Suprapubic skin (tissue), 4 donors: ENCODE measurements at regions not wholly inside any gene's neighbourhood (a gene's known extent, or its start where the extent isn't known, plus 50 kb on each side); places are given as distances from the start of the nearest gene placed in this dataset.

ENCODE experiments used
- DNase-seq, 2 donors: peaks; one replicate each; pipeline ENCODE4 v3.0.0-alpha.2; 2019; ENCODE audit warnings: low spot score in 2 of 2
- H3K27ac ChIP-seq: fragments of 200-600 bp; sonication (generic); one replicate; pipeline ENCODE4 v1.5.1; 2019
- H3K27me3 ChIP-seq: fragments of 200-600 bp; sonication (generic); one replicate; pipeline ENCODE4 v1.5.1; 2019
- H3K36me3 ChIP-seq: fragments of 200-600 bp; sonication (generic); one replicate; pipeline ENCODE4 v1.5.1; 2019
- H3K4me1 ChIP-seq: fragments of 200-600 bp; sonication (generic); one replicate; pipeline ENCODE4 v1.5.1; 2019
- H3K4me3 ChIP-seq: fragments of 200-600 bp; sonication (generic); one replicate; pipeline ENCODE4 v1.5.1; 2019; ENCODE audit warnings: mild to moderate bottlenecking
- H3K9me3 ChIP-seq: fragments of 200-600 bp; sonication (generic); one replicate; pipeline ENCODE4 v1.5.1; 2019
- EP300 ChIP-seq: sonication (generic); formaldehyde crosslinking; IDR thresholded peaks from one replicate; pipeline ENCODE4 v1.6.1; 2017; ENCODE audit warnings: antibody characterized with exemption
- POLR2A ChIP-seq, 2 donors: fragments of 450-650 bp; IDR thresholded peaks; one replicate each; pipeline ENCODE4 v1.6.1; 2017; ENCODE audit warnings: antibody characterized with exemption in 2 of 2, mild to moderate bottlenecking in 2 of 2, moderate library complexity in 2 of 2
- POLR2AphosphoS5 ChIP-seq, 3 donors: sonication (generic); formaldehyde crosslinking; IDR thresholded peaks; one replicate each; pipeline ENCODE4 v1.6.1; 2017; ENCODE audit warnings: antibody characterized with exemption in 3 of 3
- WGBS: methylation state at CpG from one replicate; pipeline ENCODE4 v1.1.5; 2018; 5-methylcytosine and 5-hydroxymethylcytosine counted together
- TF ChIP-seq, protein P1 (sequence below), 2 donors: fragments of 200-600 bp in 1 of 2; fragments of 450-650 bp in 1 of 2; sonication (generic) in 1 of 2; IDR thresholded peaks; one replicate each; pipeline ENCODE4 v1.5.1; 2016 to 2019; ENCODE audit warnings: antibody characterized with exemption in 2 of 2, mild to moderate bottlenecking in 1 of 2, moderate library complexity in 1 of 2

DNA sequence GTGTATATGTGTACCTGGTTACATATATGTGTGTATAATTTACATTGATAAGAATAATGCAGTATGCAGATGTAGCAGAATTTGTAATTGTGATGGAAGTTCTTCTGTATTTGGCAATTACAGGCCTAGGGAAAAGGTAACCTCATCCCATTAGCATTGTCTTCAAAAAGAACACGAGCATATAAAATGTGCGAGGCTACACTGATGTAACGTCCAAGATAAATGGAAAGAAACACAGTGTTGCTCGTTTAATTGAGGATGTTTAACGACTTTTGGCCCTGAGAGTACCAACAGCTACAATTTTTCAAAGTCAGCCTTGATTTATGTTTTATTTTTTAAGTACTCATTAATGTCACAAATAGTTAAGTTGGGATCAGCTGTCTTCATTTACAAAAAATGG lies 703.5 kb upstream of the RBFOX1 start:
- Histone ChIP-seq H3K4me1 (no peaks in the 10 kb centered on the region), H3K27me3 (no peaks in the 10 kb centered on the region), H3K27ac (no peak overlapping the region), H3K4me3 (no peak overlapping the region), H3K9me3 (no peaks in the 10 kb centered on the region), H3K36me3 (no peaks in the 10 kb centered on the region)
- no peak for DNase-seq
- TF ChIP-seq EP300: no peak
- no peak for TF ChIP-seq POLR2A (IDR thresholded peaks at IDR 0.05)
- TF ChIP-seq POLR2AphosphoS5 (IDR thresholded peaks at IDR 0.05): no peak
- TF ChIP-seq, protein P1, sequence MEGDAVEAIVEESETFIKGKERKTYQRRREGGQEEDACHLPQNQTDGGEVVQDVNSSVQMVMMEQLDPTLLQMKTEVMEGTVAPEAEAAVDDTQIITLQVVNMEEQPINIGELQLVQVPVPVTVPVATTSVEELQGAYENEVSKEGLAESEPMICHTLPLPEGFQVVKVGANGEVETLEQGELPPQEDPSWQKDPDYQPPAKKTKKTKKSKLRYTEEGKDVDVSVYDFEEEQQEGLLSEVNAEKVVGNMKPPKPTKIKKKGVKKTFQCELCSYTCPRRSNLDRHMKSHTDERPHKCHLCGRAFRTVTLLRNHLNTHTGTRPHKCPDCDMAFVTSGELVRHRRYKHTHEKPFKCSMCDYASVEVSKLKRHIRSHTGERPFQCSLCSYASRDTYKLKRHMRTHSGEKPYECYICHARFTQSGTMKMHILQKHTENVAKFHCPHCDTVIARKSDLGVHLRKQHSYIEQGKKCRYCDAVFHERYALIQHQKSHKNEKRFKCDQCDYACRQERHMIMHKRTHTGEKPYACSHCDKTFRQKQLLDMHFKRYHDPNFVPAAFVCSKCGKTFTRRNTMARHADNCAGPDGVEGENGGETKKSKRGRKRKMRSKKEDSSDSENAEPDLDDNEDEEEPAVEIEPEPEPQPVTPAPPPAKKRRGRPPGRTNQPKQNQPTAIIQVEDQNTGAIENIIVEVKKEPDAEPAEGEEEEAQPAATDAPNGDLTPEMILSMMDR (IDR thresholded peaks at IDR 0.05): no peak
- WGBS: 63% methylated on average over 5 of the region's 5 CpGs

- no peak for TF ChIP-seq EP300
- TF ChIP-seq, protein P1 (IDR thresholded peaks at IDR 0.05): no peak
- no peak for TF ChIP-seq POLR2AphosphoS5 (IDR thresholded peaks at IDR 0.05)
- no peak for TF ChIP-seq POLR2A (IDR thresholded peaks at IDR 0.05)
Measured at GRCh38 chr16:6625606-6626005, 707.0 kb upstream of the RBFOX1 start.

DNA sequence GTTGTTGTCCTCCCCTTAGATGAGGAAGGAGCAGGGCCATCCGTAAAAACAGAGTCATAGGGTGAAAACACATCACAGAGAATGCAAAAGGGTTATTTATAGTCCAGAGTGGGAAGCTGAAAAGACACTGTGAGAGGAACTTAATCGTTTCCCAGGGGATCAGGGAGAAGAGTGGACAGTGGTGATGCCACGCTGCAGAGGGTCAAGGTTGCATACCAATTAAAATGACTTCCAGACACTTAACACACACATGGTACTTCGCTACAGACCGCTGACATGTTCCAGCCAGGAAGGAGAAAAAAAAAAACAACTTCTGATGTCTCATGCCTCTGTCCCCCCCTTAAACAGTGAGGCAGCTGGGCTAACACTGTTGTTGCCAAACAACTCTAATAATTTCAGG lies 713.8 kb upstream of the RBFOX1 start:
- DNase-seq: no peak
- H3K9me3 ChIP-seq: no peaks in the 10 kb centered on the region
- no peak for TF ChIP-seq EP300
- no peak for TF ChIP-seq POLR2A (IDR thresholded peaks at IDR 0.05)
- TF ChIP-seq POLR2AphosphoS5 (IDR thresholded peaks at IDR 0.05): no peak
- TF ChIP-seq, protein P1 (IDR thresholded peaks at IDR 0.05): no peak
- H3K27ac ChIP-seq: no peak overlapping the region
- H3K36me3 ChIP-seq: no peaks in the 10 kb centered on the region
- 59% methylated on average over 5 of the region's 5 CpGs for WGBS
- H3K4me3 ChIP-seq: no peak overlapping the region
- no peaks in the 10 kb centered on the region for H3K27me3 ChIP-seq
- H3K4me1 ChIP-seq: no peaks in the 10 kb centered on the region

More at GRCh38 chr16:6625606-6626005, 707.0 kb upstream of the RBFOX1 start:
- DNase-seq: no peak
- Histone ChIP-seq H3K36me3 (no peaks in the 10 kb centered on the region), H3K27ac (no peak overlapping the region), H3K4me1 (no peaks in the 10 kb centered on the region), H3K9me3 (no peaks in the 10 kb centered on the region), H3K27me3 (no peaks in the 10 kb centered on the region), H3K4me3 (no peak overlapping the region)
- 92% methylated on average over 3 of the region's 3 CpGs for WGBS

GRCh38 chr16:6616746-6617145 lies 715.9 kb upstream of the RBFOX1 start:
- no peaks in the 10 kb centered on the region for H3K36me3 ChIP-seq
- WGBS: 75% methylated on average over 6 of the region's 6 CpGs
- H3K27ac ChIP-seq: no peak overlapping the region
- H3K9me3 ChIP-seq: no peaks in the 10 kb centered on the region
- DNase-seq: no peak
- no peaks in the 10 kb centered on the region for H3K27me3 ChIP-seq
- H3K4me1 ChIP-seq: no peaks in the 10 kb centered on the region
- TF ChIP-seq POLR2A (IDR thresholded peaks at IDR 0.05): no peak
- TF ChIP-seq, protein P1 (IDR thresholded peaks at IDR 0.05): no peak
- TF ChIP-seq POLR2AphosphoS5 (IDR thresholded peaks at IDR 0.05): no peak
- TF ChIP-seq EP300: no peak
- H3K4me3 ChIP-seq: no peak overlapping the region

- Histone ChIP-seq H3K27me3 (no peaks in the 10 kb centered on the region), H3K4me3 (no peak overlapping the region), H3K36me3 (no peaks in the 10 kb centered on the region), H3K4me1 (no peaks in the 10 kb centered on the region), H3K9me3 (no peaks in the 10 kb centered on the region), H3K27ac (no peak overlapping the region)
- WGBS: 68% methylated on average over 12 of the region's 12 CpGs
- TF ChIP-seq EP300 (no peak), POLR2AphosphoS5 (IDR thresholded peaks at IDR 0.05) (no peak), POLR2A (IDR thresholded peaks at IDR 0.05) (no peak)
- TF ChIP-seq, protein P1 (IDR thresholded peaks at IDR 0.05): no peak
- DNase-seq: no peak
Measured at GRCh38 chr16:6615636-6616035, 717.0 kb upstream of the RBFOX1 start.
